AG09319 (cell line): ENCODE measurements at regions not wholly inside any gene's neighbourhood (a gene's known extent, or its start where the extent isn't known, plus 50 kb on each side); places are given as distances from the start of the nearest gene placed in this dataset.

Experiments used
- DNase-seq: peaks from one replicate; pipeline ENCODE4 v3.0.0-alpha.2; 2010; ENCODE audit warnings: low read depth; ENCODE audit errors: extremely low read depth
- CTCF ChIP-seq: IDR thresholded peaks from 2 replicates; pipeline ENCODE4 v1.5.1; 2011; ENCODE audit warnings: low read depth, mild to moderate bottlenecking, inconsistent platforms, low read length, moderate library complexity

GRCh38 chr11:92784331-92784730 is 185.1 kb upstream of the MTNR1B start:
- no peak for TF ChIP-seq CTCF
- no peak for DNase-seq

- DNase-seq, result no peak
- no peak for TF ChIP-seq CTCF
Measured at GRCh38 chr11:92787638-92788037, 181.8 kb upstream of the MTNR1B start.

- no peak for TF ChIP-seq CTCF
- DNase-seq, result no peak
Measured at GRCh38 chr11:92789761-92790160, 179.7 kb upstream of the MTNR1B start.

- no peak for TF ChIP-seq CTCF
- DNase-seq, result no peak
Measured at GRCh38 chr11:92790366-92790765, 179.1 kb upstream of the MTNR1B start.

GRCh38 chr11:92790926-92791616 is 178.4 kb upstream of the MTNR1B start:
- DNase-seq, result no peak
- TF ChIP-seq CTCF, result no peak

DNA sequence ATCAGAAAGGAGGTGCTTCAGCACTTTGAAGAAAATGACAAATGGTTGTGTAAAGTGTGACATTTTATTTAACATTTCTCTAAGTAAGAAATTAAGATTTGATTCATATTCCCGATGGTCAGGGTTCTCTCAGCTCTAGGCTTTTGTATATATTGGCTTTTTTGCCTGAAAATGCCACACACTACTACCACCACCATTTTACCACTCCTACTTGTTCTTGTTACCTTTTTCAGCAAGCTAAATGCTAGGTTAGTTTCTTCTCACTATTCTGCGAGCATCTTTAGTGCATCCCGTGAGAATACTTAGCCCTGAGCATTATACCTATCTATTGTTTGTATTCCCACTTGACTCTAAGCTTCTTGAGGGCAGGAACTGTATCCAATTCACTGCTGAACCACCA is 177.6 kb upstream of the MTNR1B start:
- TF ChIP-seq CTCF, result no peak
- no peak for DNase-seq

DNA sequence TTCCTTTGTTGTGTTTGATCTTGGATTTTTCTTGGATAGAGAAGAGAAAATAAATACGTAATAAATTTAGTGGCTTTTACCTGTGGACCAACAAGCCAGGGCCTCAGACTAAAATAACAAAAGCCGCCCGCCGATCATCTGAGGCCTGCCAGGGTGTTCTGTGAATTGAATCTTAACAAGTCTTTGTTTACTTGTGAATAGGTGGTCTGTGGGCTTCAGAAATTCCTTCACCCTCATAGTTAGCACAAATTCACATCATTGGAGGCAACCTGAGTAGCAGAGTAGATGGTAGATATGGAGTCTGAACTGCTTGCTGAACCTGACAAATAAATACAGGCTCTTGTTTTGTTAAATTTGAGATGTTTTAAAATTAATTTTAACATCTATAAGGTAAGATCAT is 176.3 kb upstream of the MTNR1B start:
- DNase-seq, result no peak
- no peak for TF ChIP-seq CTCF
